Esophagus muscularis mucosa (tissue), 4 donors: ENCODE measurements at regions not wholly inside any gene's neighbourhood (a gene's known extent, or its start where the extent isn't known, plus 50 kb on each side); places are given as distances from the start of the nearest gene placed in this dataset.

ENCODE experiments used
- DNase-seq: peaks from one replicate; pipeline ENCODE4 v3.0.0-alpha.2; 2017; ENCODE audit errors: extremely low spot score
- H3K27ac ChIP-seq, 4 donors: fragments of 200-600 bp; sonication (generic); replicated peaks in 1 of 4; 1 replicate in 3 of 4; 2 replicates in 1 of 4; pipeline ENCODE4 v1.5.1; 2016 to 2019; ENCODE audit warnings: mild to moderate bottlenecking in 1 of 4
- H3K27me3 ChIP-seq, 4 donors: fragments of 200-600 bp; sonication (generic); one replicate each; pipeline versions ENCODE4 v1.5.1 to v1.6.0; 2016 to 2019
- H3K36me3 ChIP-seq, 4 donors: fragments of 200-600 bp; sonication (generic); one replicate each; pipeline ENCODE4 v1.5.1; 2016 to 2019
- H3K4me1 ChIP-seq, 4 donors: fragments of 200-600 bp; sonication (generic); one replicate each; pipeline ENCODE4 v1.5.1; 2016 to 2019
- H3K4me3 ChIP-seq, 4 donors: fragments of 200-600 bp; sonication (generic); 1 replicate in 2 of 4; 2 replicates in 2 of 4; pipeline ENCODE4 v1.5.1; 2016 to 2019; ENCODE audit warnings: mild to moderate bottlenecking in 4 of 4, moderate library complexity in 1 of 4
- H3K9me3 ChIP-seq, 4 donors: fragments of 200-600 bp; sonication (generic); 1 replicate in 3 of 4; 2 replicates in 1 of 4; pipeline ENCODE4 v1.5.1; 2016 to 2019
- CTCF ChIP-seq, 3 experiments: fragments of 200-600 bp in 2 of 3; fragments of 450-650 bp in 1 of 3; sonication (generic) in 2 of 3; IDR thresholded peaks; one replicate each; pipeline ENCODE4 v1.5.1; 2017 to 2019; ENCODE audit warnings: antibody characterized with exemption in 3 of 3, mild to moderate bottlenecking in 2 of 3, moderate library complexity in 1 of 3
- EP300 ChIP-seq: sonication (generic); formaldehyde crosslinking; IDR thresholded peaks from one replicate; pipeline ENCODE4 v1.6.1; 2017; ENCODE audit warnings: antibody characterized with exemption
- POLR2A ChIP-seq: fragments of 450-650 bp; IDR thresholded peaks from one replicate; pipeline ENCODE4 v1.6.1; 2017; ENCODE audit warnings: antibody characterized with exemption, moderate library complexity, mild to moderate bottlenecking, low read depth
- POLR2AphosphoS5 ChIP-seq, 2 donors: sonication (generic); formaldehyde crosslinking; IDR thresholded peaks; one replicate each; pipeline ENCODE4 v1.6.1; 2017; ENCODE audit warnings: antibody characterized with exemption in 2 of 2
- WGBS: methylation state at CpG from one replicate; pipeline ENCODE4 v1.1.5; 2018; 5-methylcytosine and 5-hydroxymethylcytosine counted together
- intact Hi-C: fragments of 100-400 bp; cut with DNase I; formaldehyde crosslinking; loops from one replicate; pipeline ENCODE4 v1.15.1; 2023

GRCh38 chr9:90124961-90125360 is 517.7 kb downstream of the DIRAS2 start:
- peaks cover 0 to 9% (median 7%) of the 10 kb centered on the region in 4 donors for H3K4me1 ChIP-seq
- H3K27ac ChIP-seq: no peak overlapping the region
- no peaks in the 10 kb centered on the region for H3K36me3 ChIP-seq
- H3K9me3 ChIP-seq: peaks cover 0 to 6% (median 3%) of the 10 kb centered on the region in 4 donors
- no peaks in the 10 kb centered on the region for H3K27me3 ChIP-seq
- H3K4me3 ChIP-seq: no peak overlapping the region
- DNase-seq: no peak
- 43% methylated on average over 1 of the region's 1 CpG for WGBS
- no peak for TF ChIP-seq POLR2A
- TF ChIP-seq EP300: no peak
- no peak for TF ChIP-seq CTCF (IDR thresholded peaks at IDR 0.05)
- no peak for TF ChIP-seq POLR2AphosphoS5 (IDR thresholded peaks at IDR 0.05)
- intact Hi-C loops: no loop called here

- Histone ChIP-seq H3K4me1 (peaks cover 0 to 9% (median 4%) of the 10 kb centered on the region in 4 donors), H3K27ac (no peak overlapping the region), H3K9me3 (peaks cover 0 to 6% (median 2%) of the 10 kb centered on the region in 4 donors), H3K27me3 (no peaks in the 10 kb centered on the region), H3K4me3 (no peak overlapping the region), H3K36me3 (no peaks in the 10 kb centered on the region)
- intact Hi-C loops: no loop called here
- 83% methylated on average over 5 of the region's 5 CpGs for WGBS
- TF ChIP-seq POLR2A: no peak
- no peak for TF ChIP-seq POLR2AphosphoS5 (IDR thresholded peaks at IDR 0.05)
- TF ChIP-seq CTCF (IDR thresholded peaks at IDR 0.05): no peak
- no peak for TF ChIP-seq EP300
- no peak for DNase-seq
Observed at GRCh38 chr9:90127923-90128322, 514.7 kb downstream of the DIRAS2 start.

- WGBS: 80% methylated on average over 7 of the region's 7 CpGs
Observed at GRCh38 chr9:90128587-90129190, 513.9 kb downstream of the DIRAS2 start.

GRCh38 chr9:90129446-90129845 is 513.2 kb downstream of the DIRAS2 start:
- WGBS: 96% methylated on average over 4 of the region's 4 CpGs
- H3K4me1 ChIP-seq: peaks cover 0 to 7% (median 3%) of the 10 kb centered on the region in 4 donors

More at GRCh38 chr9:90128587-90129190, 513.9 kb downstream of the DIRAS2 start:
- Histone ChIP-seq H3K27ac (no peak overlapping the region), H3K4me3 (no peak overlapping the region), H3K9me3 (no peaks in the 10 kb centered on the region), H3K4me1 (peaks cover 0 to 9% (median 4%) of the 10 kb centered on the region in 4 donors), H3K27me3 (no peaks in the 10 kb centered on the region), H3K36me3 (no peaks in the 10 kb centered on the region)
- intact Hi-C loops: no loop called here
- DNase-seq: no peak
- TF ChIP-seq CTCF (IDR thresholded peaks at IDR 0.05) (no peak), EP300 (no peak), POLR2AphosphoS5 (IDR thresholded peaks at IDR 0.05) (no peak), POLR2A (no peak)

More at GRCh38 chr9:90129446-90129845, 513.2 kb downstream of the DIRAS2 start:
- H3K4me3 ChIP-seq: no peak overlapping the region
- intact Hi-C loops: no loop called here
- no peaks in the 10 kb centered on the region for H3K27me3 ChIP-seq
- DNase-seq: no peak
- H3K9me3 ChIP-seq: no peaks in the 10 kb centered on the region
- H3K36me3 ChIP-seq: no peaks in the 10 kb centered on the region
- no peak for TF ChIP-seq POLR2AphosphoS5 (IDR thresholded peaks at IDR 0.05)
- TF ChIP-seq POLR2A: no peak
- no peak for TF ChIP-seq EP300
- TF ChIP-seq CTCF (IDR thresholded peaks at IDR 0.05): no peak
- no peak overlapping the region for H3K27ac ChIP-seq
